Stimulated activated CD4-positive, alpha-beta T cell treated with anti-CD3 and anti-CD28 coated beads, Interleukin-12 subunit alpha, Interleukin-12 subunit beta, amount 100 ng/mL, for 48 hours (primary cell): ENCODE measurements at regions not wholly inside any gene's neighbourhood (a gene's known extent, or its start where the extent isn't known, plus 50 kb on each side); places are given as distances from the start of the nearest gene placed in this dataset.
"Not testable (repeated sequence)": the region's sequence is repeated elsewhere in the genome, so short reads cannot be mapped to it uniquely, and the experiment has no call there.

Source experiments
- DNase-seq, 3 donors: peaks; one replicate each; pipeline ENCODE4 v3.0.0-alpha.2; 2020; ENCODE audit warnings: low read depth in 2 of 3, low spot score in 1 of 3

DNA sequence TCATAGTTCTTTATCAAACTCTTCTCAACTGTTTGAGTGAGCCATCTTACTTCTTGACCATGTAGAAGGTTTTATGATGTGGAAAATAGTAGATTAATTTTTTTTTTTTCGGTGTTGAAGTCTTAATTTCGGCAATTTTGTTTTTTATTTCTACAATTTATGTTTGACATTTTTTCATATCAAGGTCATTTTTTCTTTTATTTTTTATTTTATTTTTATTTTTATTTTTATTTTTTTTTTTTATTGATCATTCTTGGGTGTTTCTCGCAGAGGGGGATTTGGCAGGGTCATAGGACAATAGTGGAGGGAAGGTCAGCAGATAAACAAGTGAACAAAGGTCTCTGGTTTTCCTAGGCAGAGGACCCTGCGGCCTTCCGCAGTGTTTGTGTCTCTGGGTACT lies 203.8 kb upstream of the CBLB start:
- DNase-seq, result not testable (repeated sequence)

DNA sequence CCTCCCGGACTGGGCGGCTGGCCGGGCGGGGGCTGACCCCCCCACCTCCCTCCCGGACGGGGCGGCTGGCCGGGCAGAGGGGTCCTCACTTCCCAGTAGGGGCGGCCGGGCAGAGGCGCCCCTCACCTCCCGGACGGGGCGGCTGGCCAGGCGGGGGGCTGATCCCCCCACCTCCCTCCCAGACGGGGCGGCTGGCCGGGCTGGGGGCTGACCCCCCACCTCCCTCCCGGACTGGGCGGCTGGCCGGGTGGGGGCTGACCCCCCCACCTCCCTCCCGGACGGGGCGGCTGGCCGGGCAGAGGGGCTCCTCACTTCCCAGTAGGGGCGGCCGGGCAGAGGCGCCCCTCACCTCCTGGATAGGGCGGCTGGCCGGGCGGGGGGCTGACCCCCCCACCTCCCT lies 205.0 kb upstream of the CBLB start:
- not testable (repeated sequence) for DNase-seq

- not testable (repeated sequence) for DNase-seq
Observed at GRCh38 chr3:106075731-106076130, 206.9 kb upstream of the CBLB start.

- no peak for DNase-seq
Observed at GRCh38 chr3:106078635-106079034, 209.8 kb upstream of the CBLB start.

DNA sequence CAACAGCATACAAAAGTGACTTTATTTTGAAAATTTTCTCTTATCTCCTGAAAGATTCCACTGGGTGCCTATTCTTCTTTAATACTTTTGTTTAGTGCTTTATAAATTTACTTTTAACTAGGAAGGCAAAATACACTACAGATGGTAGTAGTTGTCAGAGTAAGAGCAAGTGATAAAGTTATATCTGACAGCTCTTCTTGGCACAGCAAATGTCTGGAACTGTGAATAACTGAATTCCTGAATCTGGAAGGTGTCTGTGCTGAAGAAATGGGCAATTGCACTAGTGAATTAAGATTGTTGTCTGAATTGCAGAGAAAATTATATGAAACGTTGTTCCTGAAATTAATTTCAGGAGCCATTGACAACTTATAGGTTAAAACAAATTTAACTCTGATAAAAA lies 213.8 kb upstream of the CBLB start:
- DNase-seq, result no peak

DNA sequence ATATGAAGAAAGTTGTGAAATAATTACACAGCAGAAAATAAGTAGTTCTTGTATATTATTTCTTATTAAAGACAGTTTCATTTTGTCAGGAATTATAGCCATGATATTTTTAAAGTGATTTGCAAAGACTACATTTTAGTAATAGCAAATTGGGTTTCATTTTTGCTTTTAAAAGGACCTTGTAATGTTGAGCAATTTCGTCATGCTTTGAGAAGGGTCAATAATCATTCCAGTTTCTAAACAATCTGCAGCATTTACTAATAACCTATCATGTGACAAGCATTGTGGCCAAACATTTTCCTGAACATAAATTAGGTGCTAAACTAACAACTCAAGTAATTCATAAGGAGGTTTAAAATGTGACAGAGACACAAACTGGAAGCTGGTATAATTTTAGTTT lies 214.4 kb upstream of the CBLB start:
- DNase-seq, result no peak

GRCh38 chr3:106083854-106084253 lies 215.0 kb upstream of the CBLB start:
- no peak for DNase-seq

- no peak for DNase-seq
Observed at GRCh38 chr3:106086038-106086437, 217.2 kb upstream of the CBLB start.

DNA sequence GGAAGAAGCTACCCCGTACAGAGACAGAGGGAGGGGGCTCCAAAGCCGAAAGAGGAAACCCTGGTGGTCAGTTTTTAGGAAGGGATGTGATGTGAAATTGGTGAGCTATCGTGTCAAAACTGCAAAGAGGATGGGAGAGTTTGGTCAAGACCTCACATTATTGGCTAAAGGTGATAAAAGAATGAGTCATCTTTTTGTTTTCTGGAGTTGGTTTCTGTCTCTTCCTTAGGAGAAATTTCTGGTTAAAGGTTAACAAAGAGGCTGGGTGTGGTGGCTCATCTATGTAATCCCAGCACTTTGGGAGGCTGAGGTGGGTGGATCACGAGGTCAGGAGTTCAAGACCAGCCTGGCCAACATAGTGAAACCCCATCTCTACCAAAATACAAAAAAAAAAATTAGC lies 217.8 kb upstream of the CBLB start:
- no peak for DNase-seq

DNA sequence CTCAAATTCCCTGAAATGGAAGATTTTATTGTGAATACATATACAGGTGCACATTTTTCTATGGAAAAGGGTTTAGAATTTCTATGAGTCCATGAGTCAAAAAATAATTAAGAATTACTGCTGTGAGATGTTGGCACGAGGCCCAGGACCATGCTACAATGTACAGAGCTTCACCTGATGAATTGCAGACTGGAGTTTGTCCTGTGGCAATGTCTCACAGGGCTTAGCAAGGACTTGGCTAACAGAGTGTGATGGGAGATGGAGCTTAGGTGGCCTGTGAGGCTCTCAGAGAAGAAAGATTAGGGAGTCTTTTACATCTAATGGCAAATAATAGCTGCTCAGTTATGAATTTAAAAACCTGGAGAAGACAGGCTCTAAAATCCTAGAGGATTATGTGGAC lies 219.5 kb upstream of the CBLB start:
- no peak for DNase-seq

GRCh38 chr3:106088899-106089298 lies 220.1 kb upstream of the CBLB start:
- DNase-seq, result no peak

GRCh38 chr3:106089806-106090205 lies 221.0 kb upstream of the CBLB start:
- no peak for DNase-seq

GRCh38 chr3:106092792-106093191 lies 224.0 kb upstream of the CBLB start:
- DNase-seq, result no peak

GRCh38 chr3:106093616-106094015 lies 224.8 kb upstream of the CBLB start:
- DNase-seq, result no peak

DNA sequence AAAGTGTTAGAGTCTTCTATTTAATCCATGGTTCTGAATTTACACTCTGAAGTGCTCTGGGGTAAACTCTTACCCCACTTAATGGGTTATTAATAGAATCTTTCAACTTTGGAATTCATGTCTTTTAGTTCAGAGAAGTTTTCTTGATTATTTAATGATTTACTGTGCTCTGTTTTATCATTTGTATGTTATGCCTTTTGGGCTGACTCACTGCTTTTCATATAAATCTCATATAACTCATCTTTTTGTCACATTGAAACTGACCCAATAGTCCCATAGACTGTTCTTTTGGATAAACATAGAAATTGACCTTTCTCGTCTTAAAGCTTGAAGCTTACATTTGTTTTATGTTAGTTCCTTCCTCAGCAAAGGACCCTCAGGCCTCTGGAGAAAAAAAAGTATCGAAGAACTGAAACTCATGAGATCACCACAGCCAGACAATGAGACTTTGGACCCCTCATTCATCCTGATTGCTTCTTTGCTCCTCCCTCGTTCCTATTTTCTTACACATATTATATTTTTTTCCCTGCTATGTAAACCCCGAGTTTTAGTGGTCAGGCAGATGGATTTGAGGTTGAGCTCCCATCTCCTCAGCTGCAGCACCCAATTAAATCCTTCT lies 229.1 kb upstream of the CBLB start:
- DNase-seq, result no peak

- no peak for DNase-seq
Observed at GRCh38 chr3:106103383-106103782, 234.6 kb upstream of the CBLB start.

DNA sequence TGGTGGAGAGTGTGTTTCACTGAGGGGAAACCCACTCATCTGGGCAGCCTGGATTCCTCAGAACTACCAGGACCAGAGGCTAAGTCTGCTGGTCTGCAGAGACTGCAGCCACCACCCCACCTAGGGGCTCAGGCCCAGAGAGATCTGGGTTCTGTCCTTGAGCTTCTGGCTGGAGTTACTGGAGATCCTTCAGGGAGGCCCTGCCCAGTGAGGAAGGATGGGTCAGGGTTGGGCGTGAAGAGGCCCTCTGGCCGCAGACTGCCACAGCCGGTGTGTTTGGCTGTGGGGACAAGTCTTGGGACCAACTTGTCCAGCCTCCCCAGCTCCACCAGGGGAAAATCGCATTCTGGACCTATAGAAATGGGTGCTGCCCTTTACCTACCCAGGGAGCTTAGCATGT lies 235.3 kb upstream of the CBLB start:
- DNase-seq, result no peak

DNA sequence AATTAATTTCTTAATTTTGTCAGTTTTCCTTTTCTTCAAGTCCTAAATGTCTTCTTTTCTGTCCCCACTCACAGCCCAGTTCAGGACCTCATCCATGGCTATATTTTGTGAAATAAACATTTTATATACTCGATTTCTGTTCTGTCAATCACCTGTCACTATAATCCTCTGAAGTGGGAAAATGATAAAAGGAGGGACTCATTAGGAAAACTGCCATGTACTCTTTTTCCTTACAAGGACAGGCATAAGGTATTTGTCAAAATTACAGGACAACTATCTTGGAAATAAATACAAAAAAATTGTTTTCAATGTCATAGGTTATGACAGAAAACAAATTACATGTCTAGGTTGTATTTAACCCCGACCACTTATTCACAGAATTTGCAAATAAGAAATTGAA lies 240.1 kb upstream of the CBLB start:
- no peak for DNase-seq

GRCh38 chr3:106112561-106112960 lies 243.7 kb upstream of the CBLB start:
- not testable (repeated sequence) for DNase-seq

DNA sequence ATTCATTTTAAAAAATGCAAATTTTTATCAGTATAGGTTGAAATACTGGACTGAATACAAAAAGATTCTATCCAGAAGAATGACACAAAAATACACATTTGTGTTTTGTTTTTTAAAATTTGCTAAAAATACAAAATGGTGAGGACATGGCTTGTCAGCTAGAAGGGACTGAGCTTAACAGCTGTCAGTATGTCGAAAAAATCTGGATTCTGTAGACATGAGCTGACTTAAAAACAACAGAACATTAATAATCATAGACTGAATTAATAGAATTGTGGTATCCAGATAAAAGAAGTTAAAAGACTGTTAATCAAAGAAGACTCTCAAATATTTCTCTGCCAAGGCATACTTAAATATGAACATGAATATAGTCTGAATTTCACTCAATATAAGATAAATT lies 244.9 kb upstream of the CBLB start:
- no peak for DNase-seq

DNA sequence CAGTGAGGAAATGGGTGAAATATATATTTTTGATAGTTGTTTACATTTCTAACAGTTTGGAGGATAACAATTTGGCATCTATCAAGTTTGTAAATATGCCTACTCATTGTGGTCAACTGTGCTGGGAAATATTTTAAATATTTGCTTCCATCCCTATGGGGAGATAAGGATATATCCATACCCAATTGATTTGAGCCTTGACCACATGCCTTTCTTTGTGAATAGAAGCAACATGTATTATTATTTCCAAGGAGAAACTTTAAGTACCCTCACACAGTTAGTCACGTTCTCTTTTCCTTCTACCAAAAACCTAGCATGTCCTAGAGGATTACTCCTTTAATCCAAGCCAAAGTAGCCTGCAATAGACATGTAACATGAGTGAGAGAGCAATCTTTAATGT lies 245.4 kb upstream of the CBLB start:
- DNase-seq, result no peak

GRCh38 chr3:106114848-106115247 lies 246.0 kb upstream of the CBLB start:
- DNase-seq, result no peak

DNA sequence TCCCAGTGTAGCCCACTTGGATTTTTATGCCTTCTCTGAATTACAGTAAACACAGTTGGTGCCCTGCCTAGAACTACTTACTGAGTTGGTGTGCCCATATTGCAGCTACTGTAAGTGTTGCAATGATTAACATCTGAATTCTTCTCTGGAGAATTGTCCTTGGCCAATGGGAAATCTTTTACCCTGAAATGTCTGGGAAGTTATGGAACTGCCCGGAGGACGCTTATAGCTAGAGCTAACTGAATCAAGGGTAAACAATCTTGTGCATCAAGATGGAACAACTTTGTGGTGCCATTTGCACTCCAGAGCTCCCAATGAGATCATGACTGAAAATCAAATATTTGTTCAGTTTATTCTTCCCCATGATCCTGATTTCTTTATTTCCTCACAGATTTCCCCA lies 246.7 kb upstream of the CBLB start:
- no peak for DNase-seq
